Limb (tissue), 2 donors: ENCODE measurements at regions not wholly inside any gene's neighbourhood (a gene's known extent, or its start where the extent isn't known, plus 50 kb on each side); places are given as distances from the start of the nearest gene placed in this dataset.
A peak's percentile ranks its signal among the peaks of the same experiment; 100 is the strongest.

Experiments
- DNase-seq, 2 donors: peaks; one replicate each; pipeline ENCODE4 v3.0.0-alpha.2; 2016; ENCODE audit errors: extremely low spot score in 2 of 2

DNA sequence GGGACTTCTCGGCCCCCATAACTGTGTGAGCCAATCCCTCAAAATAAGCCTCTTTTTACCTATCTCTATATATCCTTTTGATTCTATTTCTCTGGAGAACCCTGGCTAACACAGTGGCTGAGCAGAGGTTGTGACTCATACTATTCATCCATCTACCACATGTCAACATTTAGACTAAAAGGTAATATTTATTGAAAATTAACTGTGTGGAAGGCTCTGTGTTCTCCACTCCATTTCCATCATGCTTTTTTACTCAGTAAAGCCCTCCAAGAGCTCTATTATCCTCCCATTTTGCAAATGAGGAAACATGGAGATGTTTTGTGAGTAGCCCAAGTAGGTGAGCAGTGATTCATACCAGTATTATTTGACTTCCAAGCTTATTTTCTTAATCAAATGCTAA, 217.9 kb upstream of the DCBLD2 start:
- DNase-seq = no peak

- no peak for DNase-seq
Observed at GRCh38 chr3:99118381-99118780, 216.9 kb upstream of the DCBLD2 start.

- DNase-seq = no peak
Observed at GRCh38 chr3:99114565-99115291, 213.2 kb upstream of the DCBLD2 start.

DNA sequence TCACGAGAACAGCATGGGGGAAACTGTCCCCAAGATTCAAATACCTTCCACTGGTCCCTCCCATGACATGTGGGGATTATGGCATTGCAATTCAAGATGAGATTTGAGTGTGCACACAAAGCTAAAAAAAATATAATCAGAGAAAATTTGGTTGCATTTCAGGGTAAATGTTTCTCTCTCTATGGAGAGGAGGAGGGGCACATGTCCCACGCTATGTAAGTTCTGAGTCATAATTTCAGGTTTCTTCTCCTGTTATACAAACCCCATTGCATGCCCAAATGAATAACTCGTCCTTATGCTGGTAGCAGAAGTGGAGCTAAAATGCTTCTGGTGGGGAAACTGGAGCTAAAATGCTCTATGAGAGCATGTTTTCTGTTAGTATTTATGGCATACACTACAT, 209.7 kb upstream of the DCBLD2 start:
- no peak for DNase-seq

- DNase-seq = no peak
Observed at GRCh38 chr3:99110401-99110800, 208.9 kb upstream of the DCBLD2 start.

- DNase-seq = peak in 1 of 2 donors; percentile 44
Observed at GRCh38 chr3:99108508-99108907, 207.0 kb upstream of the DCBLD2 start.

GRCh38 chr3:99094606-99095005, 193.1 kb upstream of the DCBLD2 start:
- DNase-seq = no peak

- no peak for DNase-seq
Observed at GRCh38 chr3:99087277-99087676, 185.8 kb upstream of the DCBLD2 start.

DNA sequence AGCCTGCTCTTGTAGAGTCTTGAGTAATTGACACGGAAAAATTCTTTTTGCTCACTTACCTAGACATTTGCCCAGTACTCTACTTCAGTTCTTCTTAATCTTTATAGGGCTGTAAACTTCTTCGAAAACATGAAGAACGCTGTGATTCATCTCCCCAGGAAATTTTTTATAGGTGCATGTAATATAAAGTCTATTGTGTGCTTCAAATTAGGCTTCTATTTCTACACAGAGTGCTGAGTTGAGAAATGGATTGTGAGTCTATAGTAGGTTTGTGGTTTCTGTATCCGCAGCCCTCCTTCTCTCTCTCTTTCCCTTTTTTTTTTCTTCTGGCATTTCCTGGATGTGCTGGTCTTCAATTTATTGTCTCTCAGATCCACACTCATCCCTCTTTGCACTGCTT, 183.3 kb upstream of the DCBLD2 start:
- no peak for DNase-seq

DNA sequence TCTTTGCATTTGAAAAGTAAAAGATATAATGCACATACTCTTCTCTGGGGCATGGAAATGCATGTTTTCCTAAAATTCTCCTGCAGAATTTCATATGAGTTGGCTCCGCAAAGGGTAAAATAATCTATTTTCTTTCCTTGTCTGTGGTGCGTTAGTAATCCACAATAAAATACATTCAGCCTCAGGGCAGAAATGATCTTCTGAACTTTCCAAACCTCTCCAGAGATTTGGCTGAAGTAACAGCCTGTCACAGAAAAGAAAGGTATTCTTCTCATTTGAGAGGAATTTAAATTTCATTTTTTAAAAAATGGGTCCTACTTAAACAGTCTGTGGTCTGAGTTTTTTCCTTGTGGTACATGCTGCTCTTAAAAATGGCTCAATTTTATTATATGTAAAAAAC, 182.7 kb upstream of the DCBLD2 start:
- DNase-seq = no peak

DNA sequence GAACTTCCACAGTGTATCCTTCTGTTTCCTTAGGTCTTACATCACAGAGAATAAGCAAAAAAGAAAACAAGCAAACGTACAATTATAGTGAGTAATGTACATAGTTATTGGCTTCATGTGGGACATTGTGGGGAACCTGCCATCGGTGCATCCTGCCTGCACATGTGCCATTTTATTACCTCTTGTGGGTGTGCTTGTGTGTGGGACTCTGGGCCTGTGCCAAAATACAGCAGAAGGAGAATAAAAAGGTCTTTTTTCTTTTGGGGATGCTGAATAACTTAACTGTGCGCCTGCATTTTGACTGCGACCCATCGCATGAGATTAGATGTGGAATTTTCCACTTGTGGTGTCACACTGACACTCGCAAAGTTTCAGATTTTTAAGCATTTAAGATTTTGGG, 169.6 kb upstream of the DCBLD2 start:
- no peak for DNase-seq

DNA sequence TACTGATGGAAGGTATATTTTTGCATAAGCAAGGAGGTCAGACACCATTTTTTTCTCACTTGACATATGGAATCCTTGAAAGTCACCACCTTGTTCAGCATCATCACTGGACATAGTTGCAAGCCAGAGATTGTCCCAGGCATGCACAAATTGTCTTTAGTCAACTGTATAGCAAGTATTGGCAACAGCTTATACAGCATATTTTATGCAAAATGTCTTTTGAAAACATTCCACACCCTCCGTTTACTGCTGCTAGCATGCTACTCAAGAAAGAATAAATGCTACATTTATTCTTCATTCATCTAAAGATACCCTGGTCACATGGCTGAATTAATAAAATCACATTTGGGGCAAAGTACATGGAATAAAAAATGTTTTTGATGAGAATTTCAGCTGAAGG, 168.5 kb upstream of the DCBLD2 start:
- no peak for DNase-seq

DNA sequence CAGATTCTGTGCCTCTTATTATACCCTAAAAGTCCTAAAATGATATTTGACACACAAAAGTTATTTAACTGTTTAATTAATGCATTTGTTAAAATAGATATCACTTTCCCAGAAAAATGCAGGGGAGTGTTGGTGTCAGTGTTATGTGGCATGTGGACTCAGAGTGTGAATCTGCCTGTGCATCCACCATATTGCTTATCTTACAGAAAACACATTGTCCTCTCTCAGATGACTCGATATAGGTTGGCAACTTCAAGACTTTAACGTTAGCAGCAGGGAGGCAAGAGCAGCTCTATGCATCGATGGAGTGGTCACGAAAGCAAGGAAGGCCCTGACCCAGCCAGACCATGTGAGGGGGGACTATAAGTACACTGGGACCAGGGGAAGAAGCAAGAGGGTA, 165.4 kb upstream of the DCBLD2 start:
- no peak for DNase-seq

GRCh38 chr3:99049164-99049563, 147.7 kb upstream of the DCBLD2 start:
- no peak for DNase-seq

GRCh38 chr3:99041747-99042146, 140.3 kb upstream of the DCBLD2 start:
- no peak for DNase-seq

DNA sequence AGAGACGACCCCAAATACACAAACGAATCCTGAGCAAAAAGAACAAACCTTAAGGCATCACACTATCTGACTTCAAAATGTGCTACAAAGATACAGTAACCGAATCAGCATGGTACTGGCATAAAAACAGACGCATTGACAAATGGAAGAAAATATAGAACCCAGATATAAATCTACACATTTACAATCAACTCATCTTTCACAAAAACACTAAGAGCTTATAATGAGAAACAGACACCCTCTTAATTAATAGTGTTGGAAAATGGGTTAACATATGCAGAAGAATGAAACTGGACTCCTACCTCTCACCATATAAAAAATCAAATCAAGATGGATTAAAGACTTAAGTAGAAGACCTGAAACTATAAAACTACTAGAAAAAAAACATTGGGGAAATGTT, 130.3 kb upstream of the DCBLD2 start:
- DNase-seq = no peak

DNA sequence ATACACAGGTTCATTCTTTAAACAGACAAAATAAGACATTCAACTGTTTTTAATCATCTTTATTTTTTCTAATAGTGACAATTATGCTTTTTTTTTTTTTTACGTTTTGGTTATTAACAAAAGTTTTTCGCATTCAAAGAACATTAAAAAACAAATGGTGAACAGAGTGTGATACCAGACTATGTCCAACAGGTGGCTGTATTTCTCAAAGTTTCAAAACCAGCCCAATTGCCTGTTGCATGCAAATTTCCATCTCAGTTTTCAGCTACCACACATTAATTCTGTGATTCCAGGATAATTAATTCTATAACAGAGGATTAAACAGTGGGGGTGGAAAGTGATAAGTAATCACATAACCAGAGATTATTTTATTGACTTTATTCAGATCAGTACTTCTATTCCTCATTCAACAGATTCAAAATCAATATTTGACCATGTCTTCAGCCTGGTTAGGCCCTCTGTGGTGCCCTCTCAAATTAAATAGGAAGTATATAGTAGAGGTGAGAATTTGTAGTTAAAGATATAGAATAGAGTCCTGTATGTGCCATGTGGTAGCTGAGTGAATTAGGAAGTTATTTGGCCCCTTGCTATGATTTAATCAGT, 122.2 kb upstream of the DCBLD2 start:
- peak in 1 of 2 donors; percentile 61 for DNase-seq

DNA sequence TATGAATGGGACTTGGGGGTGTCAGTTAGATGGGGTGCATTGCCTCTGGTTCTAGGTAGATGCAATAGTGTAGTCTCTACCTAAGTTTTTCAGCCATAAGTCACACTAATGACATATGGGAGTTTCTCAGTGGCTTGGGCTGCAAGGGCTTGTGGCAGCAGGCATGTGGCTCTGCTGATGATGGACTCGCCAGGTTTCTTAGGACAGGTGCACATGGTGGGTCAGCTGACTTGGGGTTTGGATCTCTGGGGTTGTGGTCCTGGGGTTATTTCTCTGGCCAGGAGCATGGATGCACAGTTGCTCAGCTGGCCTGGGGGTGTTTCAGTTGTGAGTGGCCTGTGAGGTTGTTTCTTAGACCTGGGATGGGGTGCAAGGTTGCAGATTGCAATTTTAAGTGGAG, 120.0 kb upstream of the DCBLD2 start:
- no peak for DNase-seq

GRCh38 chr3:99016452-99016851, 115.0 kb upstream of the DCBLD2 start:
- DNase-seq = no peak

DNA sequence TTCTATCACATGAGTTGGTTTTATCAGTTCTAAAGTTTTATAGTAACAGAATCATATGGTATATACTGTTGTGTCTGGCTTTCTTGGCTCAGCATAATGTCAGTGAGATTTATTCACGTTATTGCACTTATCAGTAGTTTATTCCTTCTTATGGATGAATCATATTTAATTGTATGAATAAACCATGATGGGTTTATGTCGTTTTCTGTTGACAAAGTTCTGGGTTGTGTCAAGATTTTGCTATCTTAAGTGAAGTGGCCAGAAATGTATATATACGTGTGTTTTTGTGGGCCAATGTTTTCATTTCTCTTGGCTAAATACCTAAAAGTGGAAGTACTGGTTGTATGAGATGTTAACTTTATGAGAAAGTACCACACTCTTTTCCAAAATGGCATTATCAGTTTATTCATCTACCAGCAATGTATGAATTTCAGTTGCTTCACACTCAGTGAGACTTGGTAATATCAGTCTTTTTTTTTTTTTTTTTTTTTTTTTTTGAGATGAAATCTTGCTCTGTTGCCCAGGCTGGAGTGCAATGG, 112.4 kb upstream of the DCBLD2 start:
- DNase-seq = no peak

GRCh38 chr3:99013077-99013476, 111.6 kb upstream of the DCBLD2 start:
- DNase-seq = no peak

GRCh38 chr3:99012051-99012450, 110.6 kb upstream of the DCBLD2 start:
- DNase-seq = no peak

DNA sequence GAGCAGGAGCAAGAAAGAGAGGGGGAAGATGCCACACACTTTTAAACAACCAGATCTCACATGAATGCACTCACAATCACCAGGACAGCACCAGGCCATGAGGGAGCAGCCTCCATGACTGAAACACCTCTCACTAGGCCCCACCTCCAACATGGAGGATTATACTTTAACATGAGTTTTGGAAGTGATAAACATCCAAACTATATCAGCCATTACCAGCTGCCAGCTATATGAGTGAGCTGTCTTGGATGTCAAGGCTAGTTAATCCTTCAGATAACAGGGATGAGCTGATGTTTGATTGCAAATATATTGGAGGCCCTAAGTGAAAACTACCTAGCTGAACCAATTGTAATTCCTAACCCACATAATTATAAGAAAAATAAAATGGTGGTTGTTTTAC, 108.4 kb upstream of the DCBLD2 start:
- no peak for DNase-seq
